Suprapubic skin (tissue), 4 donors: ENCODE measurements at regions not wholly inside any gene's neighbourhood (a gene's known extent, or its start where the extent isn't known, plus 50 kb on each side); places are given as distances from the start of the nearest gene placed in this dataset.

Source experiments
- CTCF ChIP-seq, 2 donors: fragments of 200-600 bp in 1 of 2; fragments of 450-650 bp in 1 of 2; sonication (generic) in 1 of 2; IDR thresholded peaks; one replicate each; pipeline ENCODE4 v1.5.1; 2016 to 2019; ENCODE audit warnings: antibody characterized with exemption in 2 of 2, mild to moderate bottlenecking in 1 of 2, moderate library complexity in 1 of 2
- EP300 ChIP-seq: sonication (generic); formaldehyde crosslinking; IDR thresholded peaks from one replicate; pipeline ENCODE4 v1.6.1; 2017; ENCODE audit warnings: antibody characterized with exemption
- POLR2A ChIP-seq, 2 donors: fragments of 450-650 bp; IDR thresholded peaks; one replicate each; pipeline ENCODE4 v1.6.1; 2017; ENCODE audit warnings: antibody characterized with exemption in 2 of 2, mild to moderate bottlenecking in 2 of 2, moderate library complexity in 2 of 2
- POLR2AphosphoS5 ChIP-seq, 3 donors: sonication (generic); formaldehyde crosslinking; IDR thresholded peaks; one replicate each; pipeline ENCODE4 v1.6.1; 2017; ENCODE audit warnings: antibody characterized with exemption in 3 of 3

- TF ChIP-seq EP300 (no peak), CTCF (IDR thresholded peaks at IDR 0.05) (no peak), POLR2A (IDR thresholded peaks at IDR 0.05) (no peak), POLR2AphosphoS5 (IDR thresholded peaks at IDR 0.05) (no peak)
Observed at GRCh38 chr5:167899490-167900070, 391.9 kb upstream of the WWC1 start.
